CD14-positive monocyte (primary cell): ENCODE measurements at regions not wholly inside any gene's neighbourhood (a gene's known extent, or its start where the extent isn't known, plus 50 kb on each side); places are given as distances from the start of the nearest gene placed in this dataset.

Source experiments
- DNase-seq, 3 donors: peaks; one replicate each; pipeline ENCODE4 v3.0.0-alpha.2; 2011 to 2022
- H2AFZ ChIP-seq: 2 replicates; pipeline ENCODE4 v1.6.0; 2012; ENCODE audit warnings: mild to moderate bottlenecking, low read depth, low read length, inconsistent platforms; ENCODE audit not compliant: insufficient read depth, poor library complexity, severe bottlenecking
- H3K27ac ChIP-seq, 2 donors: 1 replicate in 1 of 2; 2 replicates in 1 of 2; pipeline ENCODE4 v1.5.1; 2012 to 2013; ENCODE audit warnings: low read length in 2 of 2, control low read depth in 1 of 2, inconsistent platforms in 1 of 2, low read depth in 1 of 2, mild to moderate bottlenecking in 1 of 2
- H3K27me3 ChIP-seq, 2 donors: one replicate each; pipeline versions ENCODE4 v1.6.0 to v1.6.1; 2011 to 2013; ENCODE audit warnings: low read length in 2 of 2; ENCODE audit not compliant: control insufficient read depth in 2 of 2, insufficient read depth in 2 of 2
- H3K36me3 ChIP-seq, 2 donors: replicated peaks in 1 of 2; 1 replicate in 1 of 2; 2 replicates in 1 of 2; pipeline versions ENCODE4 v1.5.1 to v1.6.1; 2012 to 2013; ENCODE audit warnings: low read length in 2 of 2, control low read depth in 1 of 2, inconsistent platforms in 1 of 2, mild to moderate bottlenecking in 1 of 2; ENCODE audit not compliant: insufficient read depth in 2 of 2, control insufficient read depth in 1 of 2
- H3K4me1 ChIP-seq, 2 donors: 1 replicate in 1 of 2; 2 replicates in 1 of 2; pipeline versions ENCODE4 v1.5.1 to v1.6.1; 2012 to 2013; ENCODE audit warnings: low read length in 2 of 2, control low read depth in 1 of 2, inconsistent platforms in 1 of 2, mild to moderate bottlenecking in 1 of 2, moderate library complexity in 1 of 2; ENCODE audit not compliant: insufficient read depth in 2 of 2, control insufficient read depth in 1 of 2
- H3K4me2 ChIP-seq: replicated peaks from 2 replicates; pipeline ENCODE3; 2012; ENCODE audit warnings: low read length, moderate library complexity, mild to moderate bottlenecking; ENCODE audit not compliant: poor library complexity, severe bottlenecking; ENCODE audit errors: extremely low read depth
- H3K4me3 ChIP-seq, 3 experiments: fragments of 200-600 bp in 1 of 3; sonication (generic) in 1 of 3; replicated peaks in 1 of 3; 1 replicate in 2 of 3; 2 replicates in 1 of 3; pipeline ENCODE4 v1.5.1; 2011 to 2013; ENCODE audit warnings: low read length in 3 of 3, mild to moderate bottlenecking in 3 of 3, control low read depth in 2 of 3, low read depth in 2 of 3, inconsistent platforms in 1 of 3, moderate library complexity in 1 of 3
- H3K79me2 ChIP-seq: 2 replicates; pipeline ENCODE4 v1.6.0; 2012; ENCODE audit warnings: mild to moderate bottlenecking, control low read depth, inconsistent platforms, low read length, moderate library complexity; ENCODE audit not compliant: insufficient read depth
- H3K9ac ChIP-seq: 2 replicates; pipeline ENCODE4 v1.6.0; 2017; ENCODE audit warnings: low read length, mild to moderate bottlenecking; ENCODE audit not compliant: insufficient read depth, poor library complexity, severe bottlenecking
- H3K9me3 ChIP-seq, 2 donors: replicated peaks in 1 of 2; 1 replicate in 1 of 2; 2 replicates in 1 of 2; pipeline versions ENCODE4 v1.5.1 to v1.6.1; 2012 to 2013; ENCODE audit warnings: low read length in 2 of 2, control low read depth in 1 of 2; ENCODE audit not compliant: control insufficient read depth in 1 of 2, insufficient read depth in 1 of 2
- H4K20me1 ChIP-seq: 2 replicates; pipeline ENCODE4 v1.6.0; 2012; ENCODE audit warnings: mild to moderate bottlenecking, low read length, control low read depth, moderate library complexity; ENCODE audit not compliant: insufficient read depth
- H3K27ac Mint-ChIP-seq, 7 donors: one replicate each; pipeline ENCODE4 v1.8.0; 2020; ENCODE audit warnings: mild to moderate bottlenecking in 7 of 7, mixed read lengths in 7 of 7, moderate library complexity in 6 of 7, inconsistent platforms in 2 of 7
- H3K27me3 Mint-ChIP-seq, 3 donors: one replicate each; pipeline ENCODE4 v1.8.0; 2021 to 2022; ENCODE audit warnings: low read depth in 3 of 3, mild to moderate bottlenecking in 3 of 3, mixed read lengths in 3 of 3, moderate library complexity in 3 of 3, inconsistent platforms in 1 of 3
- H3K36me3 Mint-ChIP-seq, 2 donors: one replicate each; pipeline ENCODE4 v1.8.0; 2020; ENCODE audit warnings: mixed read lengths in 2 of 2, inconsistent platforms in 1 of 2, mild to moderate bottlenecking in 1 of 2
- H3K4me1 Mint-ChIP-seq: one replicate; pipeline ENCODE4 v1.8.0; 2020; ENCODE audit warnings: mild to moderate bottlenecking, mixed read lengths
- H3K4me3 Mint-ChIP-seq, 2 donors: one replicate each; pipeline ENCODE4 v1.8.0; 2020; ENCODE audit warnings: mild to moderate bottlenecking in 2 of 2, mixed read lengths in 2 of 2, moderate library complexity in 1 of 2
- H3K9me3 Mint-ChIP-seq, 7 donors: one replicate each; pipeline ENCODE4 v1.8.0; 2020 to 2022; ENCODE audit warnings: mixed read lengths in 7 of 7, mild to moderate bottlenecking in 6 of 7, moderate library complexity in 6 of 7, inconsistent platforms in 2 of 7
- CTCF ChIP-seq: fragments of 200-600 bp; IDR thresholded peaks from one replicate; pipeline ENCODE4 v1.8.0; 2022; ENCODE audit warnings: antibody characterized with exemption, mild to moderate bottlenecking
- WGBS: methylation state at CpG from one replicate; pipeline ENCODE4 v1.1.5; 2013; ENCODE audit warnings: missing lambda C conversion rate; ENCODE audit not compliant: insufficient coverage; 5-methylcytosine and 5-hydroxymethylcytosine counted together
- intact Hi-C, 2 donors: fragments of 100-400 bp; cut with micrococcal nuclease; formaldehyde crosslinking; loops; one replicate each; pipeline versions ENCODE4 v1.15.0 to v1.15.1; 2023

- no peak overlapping the region for H3K4me3 Mint-ChIP-seq
- no peak overlapping the region for H3K27ac Mint-ChIP-seq
- no peak for DNase-seq
- no peak overlapping the region for H3K4me2 ChIP-seq
- no peaks in the 10 kb centered on the region for H3K36me3 ChIP-seq
- H3K79me2 ChIP-seq: no peaks in the 10 kb centered on the region
- peaks cover 0 to 2% (median 1%) of the 10 kb centered on the region in 3 donors for H3K27me3 Mint-ChIP-seq
- no peak for TF ChIP-seq CTCF
- no peaks in the 10 kb centered on the region for H3K9me3 ChIP-seq
- no peaks in the 10 kb centered on the region for H3K4me1 Mint-ChIP-seq
- no peak overlapping the region for H3K4me3 ChIP-seq
- no peak overlapping the region for H2AFZ ChIP-seq
- no peak overlapping the region for H3K27ac ChIP-seq
- H3K27me3 ChIP-seq: no peaks in the 10 kb centered on the region
- peaks cover 0 to 3% (median 0%) of the 10 kb centered on the region in 7 donors for H3K9me3 Mint-ChIP-seq
- H4K20me1 ChIP-seq: no peaks in the 10 kb centered on the region
- H3K9ac ChIP-seq: no peak overlapping the region
- no peaks in the 10 kb centered on the region for H3K4me1 ChIP-seq
- intact Hi-C loops: no loop called here
- no peaks in the 10 kb centered on the region for H3K36me3 Mint-ChIP-seq
Observed at GRCh38 chr6:54019860-54020259, 91.4 kb upstream of the MLIP start.

- H3K4me1 Mint-ChIP-seq: no peaks in the 10 kb centered on the region
Observed at GRCh38 chr6:54020334-54020733, 90.9 kb upstream of the MLIP start.

More at GRCh38 chr6:54020334-54020733, 90.9 kb upstream of the MLIP start:
- H3K27ac ChIP-seq: no peak overlapping the region
- no peaks in the 10 kb centered on the region for H3K36me3 ChIP-seq
- no peak overlapping the region for H3K9ac ChIP-seq
- Mint-ChIP-seq H3K27ac (no peak overlapping the region), H3K36me3 (no peaks in the 10 kb centered on the region), H3K9me3 (peaks cover 0 to 3% (median 0%) of the 10 kb centered on the region in 7 donors), H3K27me3 (peaks cover 0 to 2% (median under 1%) of the 10 kb centered on the region in 3 donors), H3K4me3 (no peak overlapping the region)
- no CpG with 5 or more reads among the region's 3 CpGs for WGBS
- H2AFZ ChIP-seq: no peak overlapping the region
- DNase-seq: no peak
- H3K4me1 ChIP-seq: no peaks in the 10 kb centered on the region
- no peaks in the 10 kb centered on the region for H3K27me3 ChIP-seq
- H3K9me3 ChIP-seq: no peaks in the 10 kb centered on the region
- intact Hi-C loops: no loop called here
- H4K20me1 ChIP-seq: no peaks in the 10 kb centered on the region
- TF ChIP-seq CTCF: no peak
- H3K79me2 ChIP-seq: no peaks in the 10 kb centered on the region
- H3K4me2 ChIP-seq: no peak overlapping the region
- H3K4me3 ChIP-seq: no peak overlapping the region
